SK-N-SH (cell line): ENCODE measurements at regions not wholly inside any gene's neighbourhood (a gene's known extent, or its start where the extent isn't known, plus 50 kb on each side); places are given as distances from the start of the nearest gene placed in this dataset.

Experiments used
- MAX ChIP-seq: IDR thresholded peaks from 2 replicates; pipeline ENCODE4 v1.4.0; 2012; ENCODE audit warnings: low read depth
- MXI1 ChIP-seq: IDR thresholded peaks from 2 replicates; pipeline ENCODE4 v1.6.1; 2012; ENCODE audit warnings: mild to moderate bottlenecking, low read depth, low read length, improper control_type of control experiment

- no peak for TF ChIP-seq MXI1
- no peak for TF ChIP-seq MAX
Observed at GRCh38 chr14:55846826-55847446, 266.9 kb downstream of the KTN1 start.
